GM12892 (cell line): ENCODE measurements at regions not wholly inside any gene's neighbourhood (a gene's known extent, or its start where the extent isn't known, plus 50 kb on each side); places are given as distances from the start of the nearest gene placed in this dataset.

Experiments used
- POLR2A ChIP-seq: IDR thresholded peaks from 2 replicates; pipeline ENCODE4 v1.6.1; 2011; ENCODE audit warnings: low read depth, low read length, control low read depth
- POLR2AphosphoS5 ChIP-seq: IDR thresholded peaks from 2 replicates; pipeline ENCODE4 v1.6.1; 2011; ENCODE audit warnings: low read depth, low read length, control low read depth

DNA sequence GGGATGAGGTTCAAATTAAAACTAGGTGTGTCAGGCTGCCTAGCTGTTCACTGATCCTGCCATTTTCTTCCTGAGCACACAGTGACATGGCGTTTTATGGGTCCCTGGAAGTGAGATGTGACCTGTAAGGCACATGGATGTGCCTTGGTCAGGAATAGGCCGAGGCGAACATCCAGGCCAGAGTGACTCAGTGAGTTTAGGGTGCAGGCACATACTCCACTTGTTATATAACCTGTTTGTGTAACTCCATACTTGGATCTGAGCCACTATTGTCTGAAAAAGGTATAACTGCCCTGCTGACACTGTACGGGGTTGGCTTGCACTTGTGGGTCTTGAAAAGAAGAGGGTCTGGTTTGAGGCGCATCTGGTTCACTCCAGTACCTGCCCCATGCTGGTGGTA lies 150.1 kb upstream of the ADAMTS16 start:
- TF ChIP-seq POLR2AphosphoS5, result no peak
- TF ChIP-seq POLR2A, result no peak
